HG03159 (cell line): ENCODE measurements at regions not wholly inside any gene's neighbourhood (a gene's known extent, or its start where the extent isn't known, plus 50 kb on each side); places are given as distances from the start of the nearest gene placed in this dataset.

Experiments used
- ATAC-seq: cut with Tn5 transposase; IDR thresholded peaks from one replicate; pipeline ENCODE4 v1.9.1; 2021; ENCODE audit warnings: mild to moderate bottlenecking, moderate library complexity; ENCODE audit not compliant: unreplicated experiment

DNA sequence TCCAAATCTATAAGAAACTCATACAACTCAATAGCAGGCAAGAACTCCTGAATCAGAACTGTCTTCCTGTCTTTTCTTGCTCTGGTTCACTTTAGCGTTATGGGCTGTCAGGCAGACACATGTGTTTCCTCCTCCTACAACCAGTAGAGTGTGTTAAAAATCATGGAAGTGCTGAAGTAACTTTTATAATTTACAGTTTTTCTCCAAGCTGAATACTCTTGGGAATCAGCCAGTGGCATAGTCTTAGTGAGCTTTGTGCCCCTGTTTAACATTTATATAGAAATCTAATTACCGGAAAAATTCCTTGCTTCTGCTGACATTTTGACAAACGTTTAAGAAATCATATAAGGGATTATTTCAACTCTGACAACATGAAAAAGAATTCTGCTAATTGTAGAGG is 113.1 kb upstream of the RGS18 start:
- ATAC-seq = no peak

DNA sequence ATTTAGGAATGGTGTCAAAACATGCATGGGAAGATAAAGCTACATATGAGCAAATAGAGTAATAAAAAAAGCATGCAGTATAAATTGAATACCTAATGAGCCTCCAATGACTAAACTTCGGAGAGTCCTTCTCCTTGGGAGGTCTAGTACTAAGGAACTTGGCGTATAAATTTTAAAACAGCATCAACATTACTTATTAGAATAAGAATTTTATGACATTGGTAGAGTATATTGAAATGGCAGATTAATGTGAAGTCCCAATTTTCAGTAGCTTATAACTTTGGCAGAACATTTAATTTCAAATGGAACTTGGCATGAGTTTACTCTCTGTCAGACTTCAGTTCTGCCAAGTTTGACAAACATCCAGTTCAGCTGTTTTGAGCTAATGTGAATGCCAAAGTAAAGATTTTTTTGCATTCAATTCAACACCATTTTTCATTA is 104.7 kb upstream of the RGS18 start:
- no peak for ATAC-seq

GRCh38 chr1:192057766-192058165 is 100.5 kb upstream of the RGS18 start:
- no peak for ATAC-seq

GRCh38 chr1:192059407-192059806 is 98.9 kb upstream of the RGS18 start:
- ATAC-seq = no peak

GRCh38 chr1:192061556-192061955 is 96.7 kb upstream of the RGS18 start:
- no peak for ATAC-seq

DNA sequence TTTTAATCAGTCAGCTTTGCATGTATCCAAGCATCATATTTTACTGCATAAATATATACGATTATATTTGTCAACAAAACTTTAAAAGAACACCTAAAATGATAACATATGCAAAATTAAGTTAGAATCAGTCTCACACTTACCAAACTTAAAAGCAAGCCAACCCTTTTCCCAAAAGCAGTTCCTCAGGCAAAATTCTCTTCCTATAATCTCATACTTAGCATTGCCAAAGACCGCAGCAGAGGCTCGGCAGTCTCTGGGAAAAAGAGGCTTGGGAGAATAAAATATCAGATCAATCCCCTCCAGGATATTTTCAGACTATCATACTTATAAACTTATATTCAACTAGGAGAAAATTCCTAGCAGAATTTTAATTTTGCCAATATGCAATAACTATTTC is 93.2 kb upstream of the RGS18 start:
- no peak for ATAC-seq

GRCh38 chr1:192066202-192066601 is 92.1 kb upstream of the RGS18 start:
- ATAC-seq = no peak

- no peak for ATAC-seq
These were observed 90.9 kb upstream of the RGS18 start for GRCh38 chr1:192067360-192067759.

- ATAC-seq = no peak
These were observed 88.0 kb upstream of the RGS18 start for GRCh38 chr1:192070213-192070612.

DNA sequence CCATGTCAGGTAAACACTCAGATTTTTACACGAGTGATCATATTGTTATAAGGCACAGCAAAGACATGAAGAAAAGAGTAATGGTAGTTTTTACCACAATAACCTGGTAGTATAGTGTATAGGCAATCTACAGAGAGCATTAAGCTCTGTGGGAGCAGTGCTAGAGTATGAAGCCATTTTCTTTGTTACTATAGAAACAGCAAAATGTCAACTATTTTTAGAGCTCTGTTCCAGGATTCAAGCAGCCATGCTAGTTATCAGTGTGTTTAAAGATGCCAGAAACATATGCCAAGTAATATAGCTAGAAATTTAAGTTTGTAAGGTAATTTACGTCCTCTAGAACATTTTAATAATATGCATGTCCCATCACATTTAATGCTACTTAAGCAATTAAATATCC is 77.6 kb upstream of the RGS18 start:
- no peak for ATAC-seq

- ATAC-seq = no peak
These were observed 76.9 kb upstream of the RGS18 start for GRCh38 chr1:192081359-192081758.

DNA sequence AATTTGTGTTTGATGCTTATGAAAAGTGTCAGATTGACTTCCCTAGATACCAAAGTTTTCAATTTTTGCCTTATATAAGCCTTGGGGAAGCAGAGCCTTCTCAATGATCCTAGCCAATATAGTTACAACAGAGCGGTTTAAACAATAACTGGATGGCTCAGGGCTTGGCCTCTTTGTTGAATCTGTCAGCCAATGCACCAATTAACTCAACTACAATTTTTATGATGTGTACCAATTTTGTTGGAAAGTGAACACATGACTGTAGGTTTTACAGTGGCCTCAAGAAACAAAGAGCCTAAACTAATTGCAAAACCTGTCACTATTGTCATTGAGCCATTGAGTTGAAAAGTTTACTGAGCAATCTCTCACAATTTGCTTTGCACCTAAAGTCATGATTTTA is 71.6 kb upstream of the RGS18 start:
- no peak for ATAC-seq

- ATAC-seq = no peak
These were observed 70.9 kb upstream of the RGS18 start for GRCh38 chr1:192087334-192087733.

DNA sequence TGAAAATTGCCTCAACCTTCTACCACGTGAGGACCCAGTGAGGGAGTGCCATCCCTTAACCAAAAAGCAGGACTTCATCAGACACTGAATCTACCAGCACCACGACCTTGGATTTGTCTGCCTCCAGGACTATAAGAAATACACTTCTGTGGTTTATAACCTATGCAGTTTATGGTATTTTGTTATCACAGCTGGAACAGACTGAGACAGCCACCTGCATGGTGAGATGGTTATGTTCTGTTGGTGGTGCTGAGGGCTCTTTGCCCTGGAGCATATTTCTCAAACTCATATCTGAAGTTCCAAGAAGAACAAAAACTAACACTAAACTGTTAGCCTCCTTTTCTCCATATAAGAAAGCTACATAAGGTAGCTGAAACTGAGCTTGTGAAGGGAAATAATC is 69.8 kb upstream of the RGS18 start:
- no peak for ATAC-seq

- ATAC-seq = no peak
These were observed 60.3 kb upstream of the RGS18 start for GRCh38 chr1:192098001-192098400.

- no peak for ATAC-seq
These were observed 58.9 kb upstream of the RGS18 start for GRCh38 chr1:192099328-192099727.

DNA sequence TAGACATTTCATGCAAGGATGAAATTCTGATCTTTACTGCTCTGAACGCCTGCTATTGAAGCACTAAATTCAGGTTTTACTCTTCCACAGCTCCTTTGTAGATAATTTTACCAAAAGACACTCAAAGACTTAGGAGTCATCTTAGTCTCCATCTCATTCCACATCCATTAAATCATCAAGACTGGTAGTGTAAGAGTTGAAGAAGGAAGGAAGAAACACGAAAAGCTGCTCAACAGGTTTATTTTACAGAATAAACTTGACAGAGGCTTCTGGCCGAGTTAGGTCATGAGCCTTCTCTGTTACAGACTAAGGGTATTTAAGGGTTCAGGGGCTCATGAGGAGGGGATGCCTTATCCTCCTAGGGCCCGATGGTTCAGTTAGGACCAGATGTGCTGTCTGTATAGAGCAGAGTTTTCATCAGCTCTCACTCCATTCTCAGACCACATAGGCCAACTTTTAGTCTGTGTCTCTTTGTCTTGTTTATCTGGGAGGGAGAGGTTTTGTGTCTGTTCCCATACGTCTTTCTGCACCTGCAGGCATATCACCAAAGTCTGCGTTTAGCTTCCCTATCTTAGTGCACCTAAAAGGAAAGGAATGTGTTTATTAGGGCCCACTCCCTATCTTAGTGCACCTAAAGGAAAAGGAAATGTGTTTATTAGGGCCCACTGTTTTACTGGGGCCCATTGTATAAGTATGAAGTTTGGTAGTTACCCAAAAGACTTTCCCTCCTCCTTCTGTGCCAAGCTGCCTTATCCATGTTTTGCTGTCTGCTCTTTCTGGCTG is 57.4 kb upstream of the RGS18 start:
- no peak for ATAC-seq

DNA sequence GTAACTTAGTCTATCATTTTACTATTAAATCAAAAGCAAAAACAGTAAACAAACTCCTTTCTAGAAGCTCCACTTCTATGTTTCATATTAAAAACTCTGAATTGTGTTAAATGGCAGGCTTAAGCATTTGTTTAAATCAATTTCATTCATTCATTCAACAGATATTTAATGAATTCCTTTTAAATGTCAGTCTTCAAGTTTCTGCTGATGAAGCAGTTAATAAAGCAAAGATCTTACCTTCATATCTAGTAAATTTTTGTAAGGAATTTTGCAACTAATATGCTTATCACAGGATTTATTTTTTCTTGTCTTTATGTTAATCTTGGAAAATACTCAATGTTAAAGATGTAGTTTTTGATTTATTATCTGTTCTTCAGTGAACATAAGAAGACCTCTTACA is 54.1 kb upstream of the RGS18 start:
- ATAC-seq = no peak

- ATAC-seq = no peak
These were observed 53.4 kb upstream of the RGS18 start for GRCh38 chr1:192104852-192105251.

DNA sequence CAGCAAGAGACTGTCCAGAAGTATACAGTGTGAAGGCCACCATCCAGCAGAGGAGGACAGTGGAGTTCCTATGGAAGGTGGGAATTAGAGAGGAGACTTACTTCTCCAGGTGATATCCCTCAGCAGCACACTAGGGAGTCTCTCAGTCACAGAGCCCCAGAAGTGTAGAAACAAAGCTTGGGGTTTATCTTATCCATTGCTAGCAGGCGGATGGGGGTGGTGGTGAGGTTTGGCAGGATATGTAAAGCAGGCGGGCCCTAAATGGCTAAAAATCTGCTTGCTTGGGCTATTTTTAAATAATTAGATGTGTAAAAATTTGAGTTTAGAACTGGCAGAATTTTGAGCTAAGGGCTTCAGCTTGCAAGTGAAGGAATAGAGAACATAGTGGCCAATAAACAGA is 50.1 kb upstream of the RGS18 start:
- no peak for ATAC-seq
